Liver (tissue), 8 donors: ENCODE measurements at regions not wholly inside any gene's neighbourhood (a gene's known extent, or its start where the extent isn't known, plus 50 kb on each side); places are given as distances from the start of the nearest gene placed in this dataset.

Experiments used
- DNase-seq: peaks from one replicate; pipeline ENCODE4 v3.0.0-alpha.2; 2017; ENCODE audit warnings: low spot score
- H3K27ac ChIP-seq, 2 donors: one replicate each; pipeline ENCODE4 v1.7.0; 2013; ENCODE audit warnings: inconsistent platforms in 2 of 2, low read length in 2 of 2, control low read depth in 1 of 2, low read depth in 1 of 2, mild to moderate bottlenecking in 1 of 2
- H3K27me3 ChIP-seq, 4 donors: one replicate each; pipeline versions ENCODE4 v1.6.1 to v1.7.0; 2013; ENCODE audit warnings: low read length in 3 of 4, inconsistent platforms in 1 of 4, mild to moderate bottlenecking in 1 of 4, moderate library complexity in 1 of 4; ENCODE audit not compliant: control insufficient read depth in 4 of 4, insufficient read depth in 4 of 4
- H3K36me3 ChIP-seq, 4 donors: one replicate each; pipeline versions ENCODE4 v1.6.1 to v1.7.0; 2013; ENCODE audit warnings: low read length in 3 of 4, mild to moderate bottlenecking in 3 of 4, low read depth in 1 of 4, moderate library complexity in 1 of 4; ENCODE audit not compliant: control insufficient read depth in 4 of 4, insufficient read depth in 3 of 4
- H3K4me1 ChIP-seq, 4 donors: one replicate each; pipeline versions ENCODE4 v1.6.1 to v1.7.0; 2013; ENCODE audit warnings: low read length in 3 of 4, mild to moderate bottlenecking in 3 of 4, moderate library complexity in 1 of 4; ENCODE audit not compliant: control insufficient read depth in 4 of 4, insufficient read depth in 4 of 4
- H3K4me3 ChIP-seq, 3 donors: one replicate each; pipeline versions ENCODE4 v1.6.1 to v1.7.0; 2013; ENCODE audit warnings: low read length in 3 of 3, control low read depth in 1 of 3, low read depth in 1 of 3, mild to moderate bottlenecking in 1 of 3
- H3K9ac ChIP-seq, 2 donors: one replicate each; pipeline ENCODE4 v1.7.0; 2013; ENCODE audit warnings: low read length in 2 of 2, mild to moderate bottlenecking in 2 of 2, moderate library complexity in 2 of 2, control low read depth in 1 of 2, low read depth in 1 of 2
- H3K9me3 ChIP-seq, 4 donors: one replicate each; pipeline versions ENCODE4 v1.6.1 to v1.7.0; 2013; ENCODE audit warnings: low read length in 3 of 4; ENCODE audit not compliant: control insufficient read depth in 4 of 4
- EGR1 ChIP-seq, 2 donors: IDR thresholded peaks; 2 replicates each; pipeline ENCODE4 v1.6.1; 2016 to 2018; ENCODE audit warnings: antibody characterized with exemption in 2 of 2, low read depth in 2 of 2
- FOXA1 ChIP-seq: IDR thresholded peaks from 2 replicates; pipeline ENCODE4 v1.6.1; 2016; ENCODE audit warnings: antibody characterized with exemption
- FOXA2 ChIP-seq: IDR thresholded peaks from 2 replicates; pipeline ENCODE4 v1.6.1; 2016; ENCODE audit warnings: antibody characterized with exemption
- GABPA ChIP-seq, 2 donors: IDR thresholded peaks in 1 of 2; conservative IDR thresholded peaks in 1 of 2; 2 replicates each; pipeline ENCODE4 v1.6.1; 2016; ENCODE audit warnings: antibody characterized with exemption in 2 of 2, mild to moderate bottlenecking in 1 of 2, moderate library complexity in 1 of 2
- HNF4A ChIP-seq, 2 donors: conservative IDR thresholded peaks; 2 replicates each; pipeline ENCODE4 v1.6.1; 2016; ENCODE audit warnings: antibody characterized with exemption in 2 of 2, mild to moderate bottlenecking in 2 of 2
- HNF4G ChIP-seq: IDR thresholded peaks from 2 replicates; pipeline ENCODE4 v1.6.1; 2016; ENCODE audit warnings: antibody characterized with exemption
- JUND ChIP-seq, 2 donors: IDR thresholded peaks; 2 replicates each; pipeline ENCODE4 v1.6.1; 2016; ENCODE audit warnings: antibody characterized with exemption in 2 of 2
- MAX ChIP-seq: IDR thresholded peaks from 2 replicates; pipeline ENCODE4 v1.6.1; 2016; ENCODE audit warnings: antibody characterized with exemption
- NR2F2 ChIP-seq: IDR thresholded peaks from 2 replicates; pipeline ENCODE4 v1.6.1; 2016; ENCODE audit warnings: antibody characterized with exemption
- RAD21 ChIP-seq, 2 donors: IDR thresholded peaks; 2 replicates each; pipeline ENCODE4 v1.6.1; 2016; ENCODE audit warnings: antibody characterized with exemption in 2 of 2, mild to moderate bottlenecking in 2 of 2
- RXRA ChIP-seq, 2 donors: IDR thresholded peaks; 2 replicates each; pipeline ENCODE4 v1.6.1; 2017 to 2018; ENCODE audit warnings: antibody characterized with exemption in 2 of 2, mild to moderate bottlenecking in 1 of 2
- SP1 ChIP-seq: IDR thresholded peaks from 2 replicates; pipeline ENCODE4 v1.6.1; 2018; ENCODE audit warnings: antibody characterized with exemption, mild to moderate bottlenecking
- TAF1 ChIP-seq: conservative IDR thresholded peaks from 2 replicates; pipeline ENCODE4 v1.6.1; 2016; ENCODE audit warnings: antibody characterized with exemption, mild to moderate bottlenecking
- YY1 ChIP-seq: IDR thresholded peaks from 2 replicates; pipeline ENCODE4 v1.6.1; 2016; ENCODE audit warnings: antibody characterized with exemption, mild to moderate bottlenecking
- WGBS: extraction: QIAGEN DNeasy Blood & Tissue Kit; methylation state at CpG from one replicate; pipeline ENCODE4 v1.1.7; 2013; 5-methylcytosine and 5-hydroxymethylcytosine counted together
- TF ChIP-seq, protein P1 (sequence below): IDR thresholded peaks from 2 replicates; pipeline ENCODE4 v1.6.1; 2016; ENCODE audit warnings: antibody characterized with exemption
- TF ChIP-seq, protein P2 (sequence below): IDR thresholded peaks from 2 replicates; pipeline ENCODE4 v1.6.1; 2016; ENCODE audit warnings: antibody characterized with exemption, mild to moderate bottlenecking
- TF ChIP-seq, protein P3 (sequence below): fragments of 150-350 bp; IDR thresholded peaks from 2 replicates; pipeline ENCODE4 v1.5.1; 2017; ENCODE audit warnings: improper control_type of control experiment, low read depth, low read length; ENCODE audit not compliant: missing input control
- TF ChIP-seq, protein P4 (sequence below): IDR thresholded peaks from 2 replicates; pipeline ENCODE4 v1.6.1; 2016; ENCODE audit warnings: antibody characterized with exemption
- donor health status: healthy.
- donor health status: healthy.
- donor health status: healthy.
- donor health status: healthy.
- donor health status: healthy.

- H3K36me3 ChIP-seq: no peaks in the 10 kb centered on the region
- H3K4me3 ChIP-seq: no peak overlapping the region
- no peaks in the 10 kb centered on the region for H3K9me3 ChIP-seq
- no peak overlapping the region for H3K27ac ChIP-seq
- TF ChIP-seq TAF1 (no peak), RAD21 (IDR thresholded peaks at IDR 0.05) (no peak), MAX (no peak), YY1 (no peak), FOXA2 (no peak), SP1 (no peak), JUND (IDR thresholded peaks at IDR 0.05) (no peak), HNF4G (no peak), NR2F2 (no peak), GABPA (IDR thresholded peaks at IDR 0.05 in 1 of 2, conservative IDR thresholded peaks at IDR 0.05 in 1 of 2) (no peak), FOXA1 (no peak), RXRA (IDR thresholded peaks at IDR 0.05) (no peak)
- TF ChIP-seq, protein P1, sequence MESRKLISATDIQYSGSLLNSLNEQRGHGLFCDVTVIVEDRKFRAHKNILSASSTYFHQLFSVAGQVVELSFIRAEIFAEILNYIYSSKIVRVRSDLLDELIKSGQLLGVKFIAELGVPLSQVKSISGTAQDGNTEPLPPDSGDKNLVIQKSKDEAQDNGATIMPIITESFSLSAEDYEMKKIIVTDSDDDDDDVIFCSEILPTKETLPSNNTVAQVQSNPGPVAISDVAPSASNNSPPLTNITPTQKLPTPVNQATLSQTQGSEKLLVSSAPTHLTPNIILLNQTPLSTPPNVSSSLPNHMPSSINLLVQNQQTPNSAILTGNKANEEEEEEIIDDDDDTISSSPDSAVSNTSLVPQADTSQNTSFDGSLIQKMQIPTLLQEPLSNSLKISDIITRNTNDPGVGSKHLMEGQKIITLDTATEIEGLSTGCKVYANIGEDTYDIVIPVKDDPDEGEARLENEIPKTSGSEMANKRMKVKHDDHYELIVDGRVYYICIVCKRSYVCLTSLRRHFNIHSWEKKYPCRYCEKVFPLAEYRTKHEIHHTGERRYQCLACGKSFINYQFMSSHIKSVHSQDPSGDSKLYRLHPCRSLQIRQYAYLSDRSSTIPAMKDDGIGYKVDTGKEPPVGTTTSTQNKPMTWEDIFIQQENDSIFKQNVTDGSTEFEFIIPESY: no peak
- TF ChIP-seq, protein P2, sequence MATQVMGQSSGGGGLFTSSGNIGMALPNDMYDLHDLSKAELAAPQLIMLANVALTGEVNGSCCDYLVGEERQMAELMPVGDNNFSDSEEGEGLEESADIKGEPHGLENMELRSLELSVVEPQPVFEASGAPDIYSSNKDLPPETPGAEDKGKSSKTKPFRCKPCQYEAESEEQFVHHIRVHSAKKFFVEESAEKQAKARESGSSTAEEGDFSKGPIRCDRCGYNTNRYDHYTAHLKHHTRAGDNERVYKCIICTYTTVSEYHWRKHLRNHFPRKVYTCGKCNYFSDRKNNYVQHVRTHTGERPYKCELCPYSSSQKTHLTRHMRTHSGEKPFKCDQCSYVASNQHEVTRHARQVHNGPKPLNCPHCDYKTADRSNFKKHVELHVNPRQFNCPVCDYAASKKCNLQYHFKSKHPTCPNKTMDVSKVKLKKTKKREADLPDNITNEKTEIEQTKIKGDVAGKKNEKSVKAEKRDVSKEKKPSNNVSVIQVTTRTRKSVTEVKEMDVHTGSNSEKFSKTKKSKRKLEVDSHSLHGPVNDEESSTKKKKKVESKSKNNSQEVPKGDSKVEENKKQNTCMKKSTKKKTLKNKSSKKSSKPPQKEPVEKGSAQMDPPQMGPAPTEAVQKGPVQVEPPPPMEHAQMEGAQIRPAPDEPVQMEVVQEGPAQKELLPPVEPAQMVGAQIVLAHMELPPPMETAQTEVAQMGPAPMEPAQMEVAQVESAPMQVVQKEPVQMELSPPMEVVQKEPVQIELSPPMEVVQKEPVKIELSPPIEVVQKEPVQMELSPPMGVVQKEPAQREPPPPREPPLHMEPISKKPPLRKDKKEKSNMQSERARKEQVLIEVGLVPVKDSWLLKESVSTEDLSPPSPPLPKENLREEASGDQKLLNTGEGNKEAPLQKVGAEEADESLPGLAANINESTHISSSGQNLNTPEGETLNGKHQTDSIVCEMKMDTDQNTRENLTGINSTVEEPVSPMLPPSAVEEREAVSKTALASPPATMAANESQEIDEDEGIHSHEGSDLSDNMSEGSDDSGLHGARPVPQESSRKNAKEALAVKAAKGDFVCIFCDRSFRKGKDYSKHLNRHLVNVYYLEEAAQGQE: no peak
- TF ChIP-seq, protein P3, sequence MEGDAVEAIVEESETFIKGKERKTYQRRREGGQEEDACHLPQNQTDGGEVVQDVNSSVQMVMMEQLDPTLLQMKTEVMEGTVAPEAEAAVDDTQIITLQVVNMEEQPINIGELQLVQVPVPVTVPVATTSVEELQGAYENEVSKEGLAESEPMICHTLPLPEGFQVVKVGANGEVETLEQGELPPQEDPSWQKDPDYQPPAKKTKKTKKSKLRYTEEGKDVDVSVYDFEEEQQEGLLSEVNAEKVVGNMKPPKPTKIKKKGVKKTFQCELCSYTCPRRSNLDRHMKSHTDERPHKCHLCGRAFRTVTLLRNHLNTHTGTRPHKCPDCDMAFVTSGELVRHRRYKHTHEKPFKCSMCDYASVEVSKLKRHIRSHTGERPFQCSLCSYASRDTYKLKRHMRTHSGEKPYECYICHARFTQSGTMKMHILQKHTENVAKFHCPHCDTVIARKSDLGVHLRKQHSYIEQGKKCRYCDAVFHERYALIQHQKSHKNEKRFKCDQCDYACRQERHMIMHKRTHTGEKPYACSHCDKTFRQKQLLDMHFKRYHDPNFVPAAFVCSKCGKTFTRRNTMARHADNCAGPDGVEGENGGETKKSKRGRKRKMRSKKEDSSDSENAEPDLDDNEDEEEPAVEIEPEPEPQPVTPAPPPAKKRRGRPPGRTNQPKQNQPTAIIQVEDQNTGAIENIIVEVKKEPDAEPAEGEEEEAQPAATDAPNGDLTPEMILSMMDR: no peak
- TF ChIP-seq, protein P4, sequence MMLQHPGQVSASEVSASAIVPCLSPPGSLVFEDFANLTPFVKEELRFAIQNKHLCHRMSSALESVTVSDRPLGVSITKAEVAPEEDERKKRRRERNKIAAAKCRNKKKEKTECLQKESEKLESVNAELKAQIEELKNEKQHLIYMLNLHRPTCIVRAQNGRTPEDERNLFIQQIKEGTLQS: no peak
- DNase-seq: no peak
- H3K9ac ChIP-seq: no peak overlapping the region
- WGBS: 2% methylated on average over 1 of the region's 1 CpG
- no peaks in the 10 kb centered on the region for H3K4me1 ChIP-seq
- H3K27me3 ChIP-seq: no peaks in the 10 kb centered on the region
Measured at GRCh38 chr21:28587748-28588147, 404.9 kb downstream of the LTN1 start.

DNA sequence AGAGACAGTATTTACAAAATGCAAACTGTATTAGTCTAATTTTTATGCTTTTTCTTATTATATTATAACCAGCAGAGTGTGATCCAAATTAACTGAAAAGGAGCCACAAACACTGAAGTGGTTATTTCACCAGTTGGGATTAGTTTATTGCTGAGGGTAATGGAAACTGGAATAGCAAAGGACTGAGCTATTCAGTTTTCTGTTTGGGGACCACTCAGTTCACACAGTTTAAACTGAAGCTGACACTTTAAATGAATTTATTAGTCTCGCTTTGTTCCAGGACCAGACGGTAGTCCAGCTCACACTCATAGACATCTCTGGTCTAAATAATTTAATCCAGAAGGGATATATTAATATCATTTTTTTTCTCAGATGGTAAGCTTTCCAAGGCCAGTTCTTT is 410.7 kb downstream of the LTN1 start:
- Histone ChIP-seq H3K27me3 (no peaks in the 10 kb centered on the region), H3K9ac (no peak overlapping the region), H3K9me3 (no peaks in the 10 kb centered on the region), H3K4me1 (peaks cover 0 to 2% (median 0%) of the 10 kb centered on the region in 4 donors), H3K36me3 (no peaks in the 10 kb centered on the region), H3K4me3 (no peak overlapping the region), H3K27ac (no peak overlapping the region)
- TF ChIP-seq HNF4G: no peak
- TF ChIP-seq FOXA2: no peak
- TF ChIP-seq, protein P1: no peak
- no peak for TF ChIP-seq MAX
- TF ChIP-seq, protein P4: no peak
- TF ChIP-seq EGR1 (IDR thresholded peaks at IDR 0.05; ENCODE audit: low read depth in 2 of 2): no peak
- TF ChIP-seq HNF4A (conservative IDR thresholded peaks at IDR 0.05): no peak
- no peak for TF ChIP-seq JUND (IDR thresholded peaks at IDR 0.05)
- no peak for TF ChIP-seq FOXA1
- no peak for TF ChIP-seq SP1
- TF ChIP-seq TAF1: no peak
- no peak for TF ChIP-seq NR2F2
- TF ChIP-seq, protein P3: no peak
- no peak for TF ChIP-seq RXRA (IDR thresholded peaks at IDR 0.05)
- 96% methylated on average over 2 of the region's 2 CpGs for WGBS
- no peak for DNase-seq
